Liver (tissue), 8 donors: ENCODE measurements at regions not wholly inside any gene's neighbourhood (a gene's known extent, or its start where the extent isn't known, plus 50 kb on each side); places are given as distances from the start of the nearest gene placed in this dataset.

Experiments used
- DNase-seq: peaks from one replicate; pipeline ENCODE4 v3.0.0-alpha.2; 2017; ENCODE audit warnings: low spot score
- H3K27ac ChIP-seq, 2 donors: one replicate each; pipeline ENCODE4 v1.7.0; 2013; ENCODE audit warnings: inconsistent platforms in 2 of 2, low read length in 2 of 2, control low read depth in 1 of 2, low read depth in 1 of 2, mild to moderate bottlenecking in 1 of 2
- H3K27me3 ChIP-seq, 4 donors: one replicate each; pipeline versions ENCODE4 v1.6.1 to v1.7.0; 2013; ENCODE audit warnings: low read length in 3 of 4, inconsistent platforms in 1 of 4, mild to moderate bottlenecking in 1 of 4, moderate library complexity in 1 of 4; ENCODE audit not compliant: control insufficient read depth in 4 of 4, insufficient read depth in 4 of 4
- H3K36me3 ChIP-seq, 4 donors: one replicate each; pipeline versions ENCODE4 v1.6.1 to v1.7.0; 2013; ENCODE audit warnings: low read length in 3 of 4, mild to moderate bottlenecking in 3 of 4, low read depth in 1 of 4, moderate library complexity in 1 of 4; ENCODE audit not compliant: control insufficient read depth in 4 of 4, insufficient read depth in 3 of 4
- H3K4me1 ChIP-seq, 4 donors: one replicate each; pipeline versions ENCODE4 v1.6.1 to v1.7.0; 2013; ENCODE audit warnings: low read length in 3 of 4, mild to moderate bottlenecking in 3 of 4, moderate library complexity in 1 of 4; ENCODE audit not compliant: control insufficient read depth in 4 of 4, insufficient read depth in 4 of 4
- H3K4me3 ChIP-seq, 3 donors: one replicate each; pipeline versions ENCODE4 v1.6.1 to v1.7.0; 2013; ENCODE audit warnings: low read length in 3 of 3, control low read depth in 1 of 3, low read depth in 1 of 3, mild to moderate bottlenecking in 1 of 3
- H3K9ac ChIP-seq, 2 donors: one replicate each; pipeline ENCODE4 v1.7.0; 2013; ENCODE audit warnings: low read length in 2 of 2, mild to moderate bottlenecking in 2 of 2, moderate library complexity in 2 of 2, control low read depth in 1 of 2, low read depth in 1 of 2
- H3K9me3 ChIP-seq, 4 donors: one replicate each; pipeline versions ENCODE4 v1.6.1 to v1.7.0; 2013; ENCODE audit warnings: low read length in 3 of 4; ENCODE audit not compliant: control insufficient read depth in 4 of 4
- ATF3 ChIP-seq: IDR thresholded peaks from 2 replicates; pipeline ENCODE4 v1.6.1; 2016; ENCODE audit warnings: antibody characterized with exemption
- CTCF ChIP-seq: fragments of 150-350 bp; IDR thresholded peaks from 2 replicates; pipeline ENCODE4 v1.5.1; 2017; ENCODE audit warnings: improper control_type of control experiment, low read depth, low read length; ENCODE audit not compliant: missing input control
- EGR1 ChIP-seq, 2 donors: IDR thresholded peaks; 2 replicates each; pipeline ENCODE4 v1.6.1; 2016 to 2018; ENCODE audit warnings: antibody characterized with exemption in 2 of 2, low read depth in 2 of 2
- FOXA1 ChIP-seq: IDR thresholded peaks from 2 replicates; pipeline ENCODE4 v1.6.1; 2016; ENCODE audit warnings: antibody characterized with exemption
- FOXA2 ChIP-seq: IDR thresholded peaks from 2 replicates; pipeline ENCODE4 v1.6.1; 2016; ENCODE audit warnings: antibody characterized with exemption
- GABPA ChIP-seq, 2 donors: IDR thresholded peaks in 1 of 2; conservative IDR thresholded peaks in 1 of 2; 2 replicates each; pipeline ENCODE4 v1.6.1; 2016; ENCODE audit warnings: antibody characterized with exemption in 2 of 2, mild to moderate bottlenecking in 1 of 2, moderate library complexity in 1 of 2
- HNF4A ChIP-seq, 2 donors: conservative IDR thresholded peaks; 2 replicates each; pipeline ENCODE4 v1.6.1; 2016; ENCODE audit warnings: antibody characterized with exemption in 2 of 2, mild to moderate bottlenecking in 2 of 2
- HNF4G ChIP-seq: IDR thresholded peaks from 2 replicates; pipeline ENCODE4 v1.6.1; 2016; ENCODE audit warnings: antibody characterized with exemption
- JUND ChIP-seq, 2 donors: IDR thresholded peaks; 2 replicates each; pipeline ENCODE4 v1.6.1; 2016; ENCODE audit warnings: antibody characterized with exemption in 2 of 2
- MAX ChIP-seq: IDR thresholded peaks from 2 replicates; pipeline ENCODE4 v1.6.1; 2016; ENCODE audit warnings: antibody characterized with exemption
- RAD21 ChIP-seq, 2 donors: IDR thresholded peaks; 2 replicates each; pipeline ENCODE4 v1.6.1; 2016; ENCODE audit warnings: antibody characterized with exemption in 2 of 2, mild to moderate bottlenecking in 2 of 2
- RXRA ChIP-seq, 2 donors: IDR thresholded peaks; 2 replicates each; pipeline ENCODE4 v1.6.1; 2017 to 2018; ENCODE audit warnings: antibody characterized with exemption in 2 of 2, mild to moderate bottlenecking in 1 of 2
- SP1 ChIP-seq: IDR thresholded peaks from 2 replicates; pipeline ENCODE4 v1.6.1; 2018; ENCODE audit warnings: antibody characterized with exemption, mild to moderate bottlenecking
- TAF1 ChIP-seq: conservative IDR thresholded peaks from 2 replicates; pipeline ENCODE4 v1.6.1; 2016; ENCODE audit warnings: antibody characterized with exemption, mild to moderate bottlenecking
- YY1 ChIP-seq: IDR thresholded peaks from 2 replicates; pipeline ENCODE4 v1.6.1; 2016; ENCODE audit warnings: antibody characterized with exemption, mild to moderate bottlenecking
- WGBS: extraction: QIAGEN DNeasy Blood & Tissue Kit; methylation state at CpG from one replicate; pipeline ENCODE4 v1.1.7; 2013; 5-methylcytosine and 5-hydroxymethylcytosine counted together
- TF ChIP-seq, protein P1 (sequence below): IDR thresholded peaks from 2 replicates; pipeline ENCODE4 v1.6.1; 2016; ENCODE audit warnings: antibody characterized with exemption, mild to moderate bottlenecking
- TF ChIP-seq, protein P2 (sequence below): IDR thresholded peaks from 2 replicates; pipeline ENCODE4 v1.6.1; 2016; ENCODE audit warnings: antibody characterized with exemption
- donor health status: healthy.
- donor health status: healthy.
- donor health status: healthy.
- donor health status: healthy.
- donor health status: healthy.

DNA sequence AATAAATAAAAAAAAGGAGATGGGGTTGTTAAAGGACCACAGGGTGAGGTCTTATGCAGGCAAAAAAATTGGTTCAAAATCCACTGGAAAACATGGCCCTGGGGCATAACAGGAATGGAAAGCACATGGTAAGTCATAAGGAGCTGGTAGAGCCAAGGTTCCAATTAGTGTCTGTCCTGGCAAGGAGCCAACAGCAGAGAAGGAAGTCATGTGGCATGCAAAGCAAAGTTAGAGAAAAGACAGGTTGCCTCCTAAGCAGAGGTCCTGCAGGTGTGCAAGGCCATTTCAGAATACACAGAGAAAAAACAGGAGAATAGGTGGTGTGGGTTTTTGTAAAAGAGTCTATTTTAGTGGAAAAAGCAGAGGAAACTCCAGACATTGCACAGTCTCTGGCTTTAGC, 1881.7 kb downstream of the ARAP2 start:
- TF ChIP-seq YY1 (no peak), TAF1 (no peak), CTCF (no peak), JUND (IDR thresholded peaks at IDR 0.05) (no peak), RAD21 (IDR thresholded peaks at IDR 0.05) (no peak), GABPA (IDR thresholded peaks at IDR 0.05 in 1 of 2, conservative IDR thresholded peaks at IDR 0.05 in 1 of 2) (no peak), RXRA (IDR thresholded peaks at IDR 0.05) (no peak), HNF4G (no peak), FOXA2 (no peak), ATF3 (no peak), MAX (no peak), FOXA1 (no peak), SP1 (no peak)
- TF ChIP-seq, protein P1, sequence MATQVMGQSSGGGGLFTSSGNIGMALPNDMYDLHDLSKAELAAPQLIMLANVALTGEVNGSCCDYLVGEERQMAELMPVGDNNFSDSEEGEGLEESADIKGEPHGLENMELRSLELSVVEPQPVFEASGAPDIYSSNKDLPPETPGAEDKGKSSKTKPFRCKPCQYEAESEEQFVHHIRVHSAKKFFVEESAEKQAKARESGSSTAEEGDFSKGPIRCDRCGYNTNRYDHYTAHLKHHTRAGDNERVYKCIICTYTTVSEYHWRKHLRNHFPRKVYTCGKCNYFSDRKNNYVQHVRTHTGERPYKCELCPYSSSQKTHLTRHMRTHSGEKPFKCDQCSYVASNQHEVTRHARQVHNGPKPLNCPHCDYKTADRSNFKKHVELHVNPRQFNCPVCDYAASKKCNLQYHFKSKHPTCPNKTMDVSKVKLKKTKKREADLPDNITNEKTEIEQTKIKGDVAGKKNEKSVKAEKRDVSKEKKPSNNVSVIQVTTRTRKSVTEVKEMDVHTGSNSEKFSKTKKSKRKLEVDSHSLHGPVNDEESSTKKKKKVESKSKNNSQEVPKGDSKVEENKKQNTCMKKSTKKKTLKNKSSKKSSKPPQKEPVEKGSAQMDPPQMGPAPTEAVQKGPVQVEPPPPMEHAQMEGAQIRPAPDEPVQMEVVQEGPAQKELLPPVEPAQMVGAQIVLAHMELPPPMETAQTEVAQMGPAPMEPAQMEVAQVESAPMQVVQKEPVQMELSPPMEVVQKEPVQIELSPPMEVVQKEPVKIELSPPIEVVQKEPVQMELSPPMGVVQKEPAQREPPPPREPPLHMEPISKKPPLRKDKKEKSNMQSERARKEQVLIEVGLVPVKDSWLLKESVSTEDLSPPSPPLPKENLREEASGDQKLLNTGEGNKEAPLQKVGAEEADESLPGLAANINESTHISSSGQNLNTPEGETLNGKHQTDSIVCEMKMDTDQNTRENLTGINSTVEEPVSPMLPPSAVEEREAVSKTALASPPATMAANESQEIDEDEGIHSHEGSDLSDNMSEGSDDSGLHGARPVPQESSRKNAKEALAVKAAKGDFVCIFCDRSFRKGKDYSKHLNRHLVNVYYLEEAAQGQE = no peak
- TF ChIP-seq, protein P2, sequence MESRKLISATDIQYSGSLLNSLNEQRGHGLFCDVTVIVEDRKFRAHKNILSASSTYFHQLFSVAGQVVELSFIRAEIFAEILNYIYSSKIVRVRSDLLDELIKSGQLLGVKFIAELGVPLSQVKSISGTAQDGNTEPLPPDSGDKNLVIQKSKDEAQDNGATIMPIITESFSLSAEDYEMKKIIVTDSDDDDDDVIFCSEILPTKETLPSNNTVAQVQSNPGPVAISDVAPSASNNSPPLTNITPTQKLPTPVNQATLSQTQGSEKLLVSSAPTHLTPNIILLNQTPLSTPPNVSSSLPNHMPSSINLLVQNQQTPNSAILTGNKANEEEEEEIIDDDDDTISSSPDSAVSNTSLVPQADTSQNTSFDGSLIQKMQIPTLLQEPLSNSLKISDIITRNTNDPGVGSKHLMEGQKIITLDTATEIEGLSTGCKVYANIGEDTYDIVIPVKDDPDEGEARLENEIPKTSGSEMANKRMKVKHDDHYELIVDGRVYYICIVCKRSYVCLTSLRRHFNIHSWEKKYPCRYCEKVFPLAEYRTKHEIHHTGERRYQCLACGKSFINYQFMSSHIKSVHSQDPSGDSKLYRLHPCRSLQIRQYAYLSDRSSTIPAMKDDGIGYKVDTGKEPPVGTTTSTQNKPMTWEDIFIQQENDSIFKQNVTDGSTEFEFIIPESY = no peak
- no peak overlapping the region for H3K27ac ChIP-seq
- no peak for DNase-seq

GRCh38 chr4:34363842-34364241, 1880.5 kb downstream of the ARAP2 start:
- no peaks in the 10 kb centered on the region for H3K27me3 ChIP-seq
- no peak overlapping the region for H3K27ac ChIP-seq
- H3K4me1 ChIP-seq = no peaks in the 10 kb centered on the region
- H3K9ac ChIP-seq = no peak overlapping the region
- no peak overlapping the region for H3K4me3 ChIP-seq
- 80% methylated on average over 2 of the region's 2 CpGs for WGBS
- no peaks in the 10 kb centered on the region for H3K36me3 ChIP-seq
- TF ChIP-seq HNF4A (conservative IDR thresholded peaks at IDR 0.05) (no peak), HNF4G (no peak), GABPA (IDR thresholded peaks at IDR 0.05 in 1 of 2, conservative IDR thresholded peaks at IDR 0.05 in 1 of 2) (no peak), EGR1 (IDR thresholded peaks at IDR 0.05; ENCODE audit: low read depth in 2 of 2) (no peak), CTCF (no peak), ATF3 (no peak), RAD21 (IDR thresholded peaks at IDR 0.05) (no peak), FOXA1 (no peak), SP1 (no peak)
- TF ChIP-seq, protein P2 = no peak
- H3K9me3 ChIP-seq = no peaks in the 10 kb centered on the region
- no peak for DNase-seq

More for the DNA sequence above, 1881.7 kb downstream of the ARAP2 start:
- Histone ChIP-seq H3K27me3 (no peaks in the 10 kb centered on the region), H3K9me3 (peaks cover 0 to 2% (median 0%) of the 10 kb centered on the region in 4 donors), H3K36me3 (no peaks in the 10 kb centered on the region), H3K4me3 (no peak overlapping the region), H3K4me1 (no peaks in the 10 kb centered on the region), H3K9ac (no peak overlapping the region)
